Tibial nerve (tissue), 4 donors: ENCODE measurements at regions not wholly inside any gene's neighbourhood (a gene's known extent, or its start where the extent isn't known, plus 50 kb on each side); places are given as distances from the start of the nearest gene placed in this dataset.

Experiments used
- DNase-seq, 2 donors: peaks; one replicate each; pipeline ENCODE4 v3.0.0-alpha.2; 2019; ENCODE audit warnings: low spot score in 2 of 2
- H3K27ac ChIP-seq, 4 donors: fragments of 200-600 bp; sonication (generic) in 3 of 4; one replicate each; pipeline ENCODE4 v1.5.1; 2017 to 2019; ENCODE audit warnings: mild to moderate bottlenecking in 1 of 4
- H3K27me3 ChIP-seq, 2 donors: fragments of 200-600 bp; sonication (generic) in 1 of 2; one replicate each; pipeline versions ENCODE4 v1.5.1 to v1.6.0; 2017 to 2019
- H3K36me3 ChIP-seq, 3 donors: fragments of 200-600 bp; sonication (generic); one replicate each; pipeline ENCODE4 v1.5.1; 2018 to 2019
- H3K4me1 ChIP-seq, 4 donors: fragments of 200-600 bp; sonication (generic) in 3 of 4; one replicate each; pipeline ENCODE4 v1.5.1; 2017 to 2019
- H3K4me3 ChIP-seq, 4 donors: fragments of 200-600 bp; sonication (generic) in 3 of 4; one replicate each; pipeline ENCODE4 v1.5.1; 2017 to 2019; ENCODE audit warnings: mild to moderate bottlenecking in 1 of 4, moderate library complexity in 1 of 4
- H3K9me3 ChIP-seq, 4 donors: fragments of 200-600 bp; sonication (generic) in 3 of 4; one replicate each; pipeline ENCODE4 v1.5.1; 2017 to 2019
- CTCF ChIP-seq, 5 experiments: fragments of 200-600 bp in 3 of 5; fragments of 450-650 bp in 2 of 5; sonication (generic) in 3 of 5; IDR thresholded peaks; one replicate each; pipeline ENCODE4 v1.5.1; 2016 to 2019; ENCODE audit warnings: antibody characterized with exemption in 5 of 5, mild to moderate bottlenecking in 3 of 5, moderate library complexity in 2 of 5
- EP300 ChIP-seq, 2 donors: sonication (generic); formaldehyde crosslinking; IDR thresholded peaks; one replicate each; pipeline ENCODE4 v1.6.1; 2017; ENCODE audit warnings: antibody characterized with exemption in 2 of 2, mild to moderate bottlenecking in 1 of 2
- POLR2A ChIP-seq, 2 donors: fragments of 450-650 bp; IDR thresholded peaks; one replicate each; pipeline ENCODE4 v1.6.1; 2017; ENCODE audit warnings: antibody characterized with exemption in 2 of 2, mild to moderate bottlenecking in 2 of 2, moderate library complexity in 2 of 2
- WGBS, 2 donors: methylation state at CpG; one replicate each; pipeline ENCODE4 v1.1.5; 2018; 5-methylcytosine and 5-hydroxymethylcytosine counted together

DNA sequence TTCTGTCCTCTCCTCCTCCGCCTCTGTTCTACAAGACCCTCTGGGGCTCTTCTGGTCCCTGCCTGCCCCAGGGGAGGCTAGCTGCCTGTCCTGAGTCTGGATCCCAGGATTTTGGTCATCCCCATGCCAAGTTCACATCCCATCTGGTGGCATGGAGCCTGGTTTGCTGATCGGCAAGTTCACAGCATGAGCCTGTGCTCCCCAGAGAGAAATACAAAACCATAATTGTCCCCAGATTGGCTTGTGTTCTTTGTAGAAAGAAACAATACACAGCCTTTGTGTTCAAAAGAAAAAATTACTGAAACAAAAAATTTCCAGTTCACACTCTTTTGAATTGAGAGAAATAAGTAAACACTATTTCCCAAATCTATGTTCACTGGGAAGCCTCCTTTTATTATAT lies 149.4 kb upstream of the ZC3H12A start:
- 40 to 41% methylated on average over 2 of the region's 2 CpGs for WGBS, 2 donors
- Histone ChIP-seq H3K9me3 (peaks cover 0 to 13% (median 0%) of the 10 kb centered on the region in 4 donors), H3K27ac (no peak overlapping the region), H3K4me3 (no peak overlapping the region), H3K27me3 (peaks cover 0 to 8% of the 10 kb centered on the region in 2 donors), H3K36me3 (no peaks in the 10 kb centered on the region), H3K4me1 (peaks cover 0 to 13% (median 0%) of the 10 kb centered on the region in 4 donors)
- DNase-seq: no peak
- no peak for TF ChIP-seq EP300 (IDR thresholded peaks at IDR 0.05)
- no peak for TF ChIP-seq POLR2A (IDR thresholded peaks at IDR 0.05)
- no peak for TF ChIP-seq CTCF (IDR thresholded peaks at IDR 0.05)

DNA sequence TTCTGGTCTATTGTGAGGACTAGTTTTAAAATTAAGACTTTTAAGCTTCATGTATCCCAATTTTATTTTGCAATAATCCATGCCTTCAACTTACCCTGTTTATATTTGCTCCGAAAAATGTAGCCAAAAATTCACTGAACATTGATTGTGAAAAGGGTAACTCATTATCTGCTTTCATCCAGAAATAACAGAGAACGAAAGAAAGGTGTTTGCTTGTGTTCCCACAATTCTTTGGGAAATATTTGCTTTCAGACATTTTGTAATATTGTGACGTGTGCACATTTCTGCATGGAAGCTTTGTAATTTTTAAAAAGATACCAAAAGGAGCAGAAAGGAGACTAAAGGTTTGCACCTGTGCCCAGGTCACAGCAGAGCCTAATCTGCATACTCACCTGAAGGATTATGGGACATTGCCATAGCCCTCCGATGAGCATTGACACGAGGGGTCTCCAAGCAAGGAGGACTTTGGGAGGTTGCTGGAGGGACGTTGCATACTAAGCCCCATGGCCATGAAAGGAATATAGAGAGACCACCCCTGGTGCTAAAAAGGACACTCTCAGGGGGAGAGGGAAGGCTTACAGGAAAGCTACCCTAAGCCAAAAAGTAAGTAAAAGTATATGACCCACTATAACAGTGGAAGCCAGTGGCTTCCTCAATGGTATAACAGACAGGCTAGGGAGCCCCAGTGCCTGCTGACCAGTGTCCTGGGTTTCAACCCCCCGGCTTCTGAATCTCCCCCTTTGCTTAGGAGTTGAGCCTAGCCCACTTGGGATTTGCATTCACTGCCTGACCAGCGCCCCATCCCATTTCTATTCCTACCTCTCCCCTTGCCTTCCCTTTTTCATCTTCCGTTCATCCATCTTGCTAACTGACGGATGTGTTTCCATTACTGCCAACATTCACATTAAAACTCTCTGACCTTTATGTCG lies 148.6 kb upstream of the ZC3H12A start:
- Histone ChIP-seq H3K4me3 (no peak overlapping the region), H3K27ac (no peak overlapping the region), H3K4me1 (peaks cover 0 to 13% (median 0%) of the 10 kb centered on the region in 4 donors), H3K27me3 (peaks cover 0 to 5% of the 10 kb centered on the region in 2 donors), H3K36me3 (no peaks in the 10 kb centered on the region), H3K9me3 (peaks cover 0 to 13% (median 0%) of the 10 kb centered on the region in 4 donors)
- WGBS, 2 donors: 55 to 60% methylated on average over 11 of the region's 11 CpGs
- TF ChIP-seq POLR2A (IDR thresholded peaks at IDR 0.05) (no peak), CTCF (IDR thresholded peaks at IDR 0.05) (no peak), EP300 (IDR thresholded peaks at IDR 0.05) (no peak)
- DNase-seq: no peak

GRCh38 chr1:37332126-37332525 lies 142.3 kb upstream of the ZC3H12A start:
- no peak for TF ChIP-seq EP300 (IDR thresholded peaks at IDR 0.05)
- no peak for TF ChIP-seq POLR2A (IDR thresholded peaks at IDR 0.05)
- TF ChIP-seq CTCF (IDR thresholded peaks at IDR 0.05): no peak
- no peak for DNase-seq
- Histone ChIP-seq H3K36me3 (no peaks in the 10 kb centered on the region), H3K9me3 (peaks cover 0 to 14% (median 0%) of the 10 kb centered on the region in 4 donors), H3K4me1 (no peaks in the 10 kb centered on the region), H3K27me3 (no peaks in the 10 kb centered on the region), H3K27ac (no peak overlapping the region), H3K4me3 (no peak overlapping the region)
- WGBS, 2 donors: 55 to 58% methylated on average over 9 of the region's 9 CpGs

DNA sequence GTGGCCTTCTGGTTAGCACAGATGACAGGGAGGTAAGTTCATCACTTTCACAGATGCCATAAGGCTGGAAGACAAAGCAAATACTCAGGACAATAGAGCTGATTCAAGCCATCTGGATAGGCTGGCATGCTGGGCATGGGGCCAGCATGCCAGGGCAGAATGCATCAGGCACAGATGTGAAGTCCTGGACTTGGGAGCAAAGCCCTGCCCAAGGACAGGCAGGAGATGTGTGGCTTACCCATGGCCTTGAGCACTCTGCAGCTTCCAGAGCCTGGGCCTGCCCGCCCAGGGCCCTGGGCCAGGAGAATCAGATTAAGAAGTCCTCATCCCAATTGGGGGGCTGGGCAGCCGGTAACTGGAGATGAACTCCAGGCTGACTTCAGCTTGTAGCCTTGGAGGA lies 135.7 kb upstream of the ZC3H12A start:
- TF ChIP-seq EP300 (IDR thresholded peaks at IDR 0.05): no peak
- TF ChIP-seq CTCF (IDR thresholded peaks at IDR 0.05): no peak
- TF ChIP-seq POLR2A (IDR thresholded peaks at IDR 0.05): no peak
- Histone ChIP-seq H3K27ac (no peak overlapping the region), H3K4me1 (no peaks in the 10 kb centered on the region), H3K27me3 (no peaks in the 10 kb centered on the region), H3K4me3 (no peak overlapping the region), H3K36me3 (no peaks in the 10 kb centered on the region), H3K9me3 (peaks cover 0 to 29% (median 0%) of the 10 kb centered on the region in 4 donors)
- WGBS, 2 donors: 89 to 92% methylated on average over 2 of the region's 2 CpGs
- DNase-seq: no peak

DNA sequence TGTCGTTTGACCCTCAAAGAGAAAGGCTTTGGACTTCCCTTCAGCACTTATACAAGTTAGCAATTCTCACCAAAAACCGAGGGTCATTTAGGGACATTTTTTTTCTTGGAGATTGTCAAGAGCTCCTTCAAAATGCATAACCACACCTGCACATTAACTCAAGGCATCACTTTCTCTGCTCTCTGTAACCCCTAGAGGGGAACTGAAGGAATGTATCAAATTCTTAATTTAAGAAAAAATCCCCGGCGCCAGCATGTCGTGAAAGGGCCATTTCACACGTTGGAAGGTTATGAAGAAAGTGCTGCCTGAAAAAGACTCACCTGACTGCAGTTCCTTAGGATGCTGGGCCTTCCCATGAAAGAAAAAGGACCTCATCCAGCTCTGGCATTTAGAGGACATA lies 131.6 kb upstream of the ZC3H12A start:
- no peak for DNase-seq
- peaks cover 0 to 15% (median 0%) of the 10 kb centered on the region in 4 donors for H3K9me3 ChIP-seq
- no peak overlapping the region for H3K27ac ChIP-seq
- 51 to 55% methylated on average over 6 of the region's 6 CpGs for WGBS, 2 donors
- H3K27me3 ChIP-seq: no peaks in the 10 kb centered on the region
- H3K36me3 ChIP-seq: no peaks in the 10 kb centered on the region
- no peak overlapping the region for H3K4me3 ChIP-seq
- H3K4me1 ChIP-seq: no peaks in the 10 kb centered on the region
- no peak for TF ChIP-seq POLR2A (IDR thresholded peaks at IDR 0.05)
- no peak for TF ChIP-seq EP300 (IDR thresholded peaks at IDR 0.05)
- no peak for TF ChIP-seq CTCF (IDR thresholded peaks at IDR 0.05)
